ENCODE measurements at regions not wholly inside any gene's neighbourhood (a gene's known extent, or its start where the extent isn't known, plus 50 kb on each side); places are given as distances from the start of the nearest gene placed in this dataset.
"Not testable (repeated sequence)": the region's sequence is repeated elsewhere in the genome, so short reads cannot be mapped to it uniquely, and the experiment has no call there.

GRCh38 chr15:57883701-57884100, 177.2 kb downstream of the POLR2M start:
- no peak for DNase-seq

GRCh38 chr15:57884936-57885335, 178.4 kb downstream of the POLR2M start:
- no peak for DNase-seq

GRCh38 chr15:57885435-57885834, 178.9 kb downstream of the POLR2M start:
- DNase-seq: no peak

GRCh38 chr15:57887825-57888224, 177.7 kb downstream of the ALDH1A2 start:
- no peak for DNase-seq

GRCh38 chr15:57890351-57890750, 175.2 kb downstream of the ALDH1A2 start:
- no peak for DNase-seq

GRCh38 chr15:57890878-57891277, 174.6 kb downstream of the ALDH1A2 start:
- no peak for DNase-seq

- no peak for DNase-seq
Observed at GRCh38 chr15:57892181-57892580, 173.3 kb downstream of the ALDH1A2 start.

GRCh38 chr15:57893040-57893439, 172.5 kb downstream of the ALDH1A2 start:
- no peak for DNase-seq

GRCh38 chr15:57895291-57895690, 170.2 kb downstream of the ALDH1A2 start:
- DNase-seq: no peak

GRCh38 chr15:57896114-57896513, 169.4 kb downstream of the ALDH1A2 start:
- no peak for DNase-seq

GRCh38 chr15:57896899-57897298, 168.6 kb downstream of the ALDH1A2 start:
- DNase-seq: not testable (repeated sequence)

- DNase-seq: no peak
Observed at GRCh38 chr15:57897870-57898269, 167.6 kb downstream of the ALDH1A2 start.

GRCh38 chr15:57902155-57902554, 163.4 kb downstream of the ALDH1A2 start:
- no peak for DNase-seq
